ENCODE measurements at regions not wholly inside any gene's neighbourhood (a gene's known extent, or its start where the extent isn't known, plus 50 kb on each side); places are given as distances from the start of the nearest gene placed in this dataset.

- TF ChIP-seq POLR2A (IDR thresholded peaks at IDR 0.05) (no peak), CTCF (IDR thresholded peaks at IDR 0.05) (no peak)
These were observed 2074.9 kb upstream of the C9orf72 start for GRCh38 chr9:29648132-29648531.

Data from thyroid gland (tissue), 4 donors.